D341Med (cell line): ENCODE measurements at regions not wholly inside any gene's neighbourhood (a gene's known extent, or its start where the extent isn't known, plus 50 kb on each side); places are given as distances from the start of the nearest gene placed in this dataset.
"Not testable (repeated sequence)": the region's sequence is repeated elsewhere in the genome, so short reads cannot be mapped to it uniquely, and the experiment has no call there.

Experiments
- DNase-seq: peaks from one replicate; pipeline ENCODE4 v3.0.0; 2012; ENCODE audit warnings: low spot score

GRCh38 chr3:27779176-27779575 lies 57.1 kb upstream of the EOMES start:
- no peak for DNase-seq

DNA sequence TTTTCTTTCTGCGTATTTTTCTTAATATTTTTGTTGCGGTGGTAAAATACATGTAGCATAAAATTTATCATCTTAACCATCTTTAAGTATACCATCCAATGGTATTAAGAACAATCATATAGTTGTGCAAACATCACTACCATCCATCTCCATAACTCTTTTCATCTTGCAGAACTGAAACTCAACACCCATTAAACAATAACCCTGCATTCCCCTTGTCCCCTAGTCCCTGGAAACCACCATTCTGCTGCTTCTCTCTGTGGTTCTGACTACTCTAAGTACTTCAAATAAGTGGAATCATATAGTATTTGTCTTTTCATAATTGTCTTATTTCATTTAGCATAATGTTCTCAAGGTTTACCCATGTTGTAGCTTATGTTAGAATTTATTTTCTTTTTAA lies 67.3 kb upstream of the EOMES start:
- no peak for DNase-seq

GRCh38 chr3:27791956-27792355 lies 69.8 kb upstream of the EOMES start:
- DNase-seq, result no peak

DNA sequence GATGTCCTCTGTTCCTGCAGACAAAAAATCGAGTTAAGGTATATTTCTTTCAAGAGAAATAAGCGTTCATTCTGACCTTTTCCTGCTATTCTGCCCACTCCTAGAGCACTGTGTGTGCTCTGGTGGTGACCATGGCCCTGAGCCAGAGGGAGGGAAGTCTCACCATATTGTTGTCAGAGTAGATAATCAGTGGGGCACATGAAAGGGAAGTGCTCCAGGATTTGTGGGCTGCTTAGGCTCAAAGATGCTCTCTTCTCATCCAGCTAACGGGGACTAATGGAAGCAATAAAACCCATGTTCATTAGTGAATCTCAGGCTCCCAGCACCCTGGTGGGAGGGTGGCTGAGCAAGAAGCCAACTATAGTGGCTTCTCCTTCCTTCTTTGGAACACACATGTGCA lies 70.7 kb upstream of the EOMES start:
- no peak for DNase-seq

- no peak for DNase-seq
Measured at GRCh38 chr3:27794211-27794610, 72.1 kb upstream of the EOMES start.

DNA sequence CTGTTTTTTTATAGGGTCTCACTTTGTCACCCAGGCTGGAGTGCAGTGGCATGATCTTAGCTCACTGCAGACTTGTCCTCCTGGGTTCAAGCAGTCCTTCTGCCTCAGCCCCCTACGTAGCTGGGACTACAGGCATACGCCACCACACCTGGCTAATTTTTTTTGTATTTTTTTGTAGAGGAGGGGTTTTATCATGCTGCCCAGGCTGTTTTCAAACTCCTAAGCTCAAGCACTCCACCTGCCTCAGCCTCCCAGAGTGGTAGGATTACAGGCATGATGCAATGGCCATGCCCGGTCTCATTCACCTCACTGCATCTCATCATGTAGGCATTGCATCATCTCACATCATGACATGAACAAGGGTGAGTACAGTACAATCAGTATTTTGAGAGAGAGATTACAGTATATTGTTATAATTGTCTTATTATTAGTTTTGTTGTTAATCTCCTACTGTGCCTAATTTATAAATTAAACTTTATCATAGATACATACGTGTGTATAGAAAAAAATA lies 74.3 kb upstream of the EOMES start:
- no peak for DNase-seq

DNA sequence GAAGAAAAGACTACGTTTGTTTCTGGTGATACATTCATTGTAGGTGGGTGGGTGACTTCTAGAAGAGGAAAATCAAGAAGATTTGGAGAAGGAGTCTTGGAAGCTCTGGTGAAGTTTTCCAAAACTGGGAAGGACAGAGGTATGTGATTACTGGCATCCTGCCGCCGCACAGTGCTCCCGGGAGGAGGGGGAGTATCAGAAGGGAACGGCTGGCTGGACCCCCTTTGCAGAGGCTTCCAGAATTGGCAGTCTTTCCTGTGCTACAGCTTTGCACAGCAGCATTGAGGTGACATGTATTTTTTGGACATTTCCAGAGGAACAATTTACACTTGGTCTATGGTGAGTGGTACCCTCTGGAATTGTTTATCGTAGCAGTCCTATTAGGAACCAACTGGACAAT lies 75.7 kb upstream of the EOMES start:
- DNase-seq, result no peak

DNA sequence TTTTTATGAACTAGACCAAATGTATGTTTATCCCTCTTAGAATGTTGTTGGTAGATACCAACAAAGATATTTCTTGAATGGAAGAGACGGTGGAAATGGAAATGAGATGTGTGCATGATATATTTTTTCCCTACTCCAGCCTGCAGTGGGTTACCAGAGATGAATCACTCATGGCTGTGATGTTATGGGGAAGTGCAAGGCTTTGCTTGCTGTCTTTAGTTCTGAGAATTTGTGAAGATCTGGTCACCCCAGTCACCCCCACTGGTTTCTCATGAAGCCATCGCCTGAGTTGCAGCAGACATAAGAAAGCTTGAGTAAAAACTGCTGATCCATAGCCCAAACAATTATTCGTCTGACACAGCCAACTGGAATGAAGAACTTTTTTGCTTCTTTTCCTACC lies 78.1 kb upstream of the EOMES start:
- no peak for DNase-seq

DNA sequence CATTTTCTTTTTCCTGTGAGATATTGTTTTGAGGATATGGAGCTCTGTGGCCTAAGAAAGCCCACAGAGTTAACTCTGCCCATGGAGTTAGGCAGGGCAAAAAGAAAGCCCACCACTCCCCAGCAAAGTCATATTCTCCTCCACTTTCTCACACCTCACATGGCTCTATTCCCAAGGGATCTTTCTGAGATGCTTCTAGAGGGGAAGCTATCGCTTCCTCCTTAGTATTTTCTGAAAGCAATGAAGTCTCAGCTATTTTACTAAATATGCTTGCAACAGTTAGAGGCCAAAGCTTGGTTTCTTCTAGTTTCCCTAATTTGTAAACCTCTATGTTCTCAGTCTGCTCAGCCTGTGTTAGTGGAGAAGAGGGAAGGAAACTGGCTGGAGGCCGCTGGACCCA lies 80.3 kb upstream of the EOMES start:
- no peak for DNase-seq

DNA sequence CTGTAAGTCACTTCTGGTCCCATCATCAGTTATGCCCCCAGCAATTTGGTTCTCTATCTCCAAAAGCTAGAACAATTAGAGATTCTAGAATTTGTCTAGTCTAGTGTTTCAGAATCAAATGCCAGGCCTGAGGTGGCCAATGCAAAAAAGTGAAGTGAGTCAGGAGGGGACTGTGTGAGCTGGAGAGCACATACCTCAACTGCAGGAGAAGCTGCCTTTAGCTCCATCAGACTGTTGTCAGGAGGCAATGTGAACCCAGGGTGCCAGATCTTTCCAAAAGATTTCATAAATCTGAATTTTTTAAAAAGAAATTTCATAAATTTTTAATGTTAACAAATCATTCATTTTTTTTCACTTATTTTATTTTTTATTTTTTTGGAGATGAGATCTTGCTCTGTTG lies 80.7 kb upstream of the EOMES start:
- no peak for DNase-seq

DNA sequence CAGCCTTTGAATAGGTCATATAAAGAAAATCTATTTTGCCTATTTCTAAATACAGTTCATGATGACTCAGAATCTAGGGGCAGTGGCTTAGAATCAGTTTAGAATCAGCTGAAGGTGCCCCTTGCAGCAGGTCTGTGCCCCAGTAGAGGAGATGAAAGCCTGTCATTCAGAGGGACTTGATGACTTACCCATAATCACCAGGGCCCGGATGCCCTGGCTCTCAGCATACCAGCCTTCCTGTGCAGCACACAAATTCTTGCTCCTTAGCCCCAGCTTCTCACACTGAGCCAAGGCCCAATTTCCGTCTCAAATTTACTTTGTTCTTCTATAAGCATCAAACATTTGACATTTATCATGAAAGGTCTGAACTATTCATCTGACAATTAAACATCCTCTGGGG lies 83.2 kb upstream of the EOMES start:
- DNase-seq, result no peak

DNA sequence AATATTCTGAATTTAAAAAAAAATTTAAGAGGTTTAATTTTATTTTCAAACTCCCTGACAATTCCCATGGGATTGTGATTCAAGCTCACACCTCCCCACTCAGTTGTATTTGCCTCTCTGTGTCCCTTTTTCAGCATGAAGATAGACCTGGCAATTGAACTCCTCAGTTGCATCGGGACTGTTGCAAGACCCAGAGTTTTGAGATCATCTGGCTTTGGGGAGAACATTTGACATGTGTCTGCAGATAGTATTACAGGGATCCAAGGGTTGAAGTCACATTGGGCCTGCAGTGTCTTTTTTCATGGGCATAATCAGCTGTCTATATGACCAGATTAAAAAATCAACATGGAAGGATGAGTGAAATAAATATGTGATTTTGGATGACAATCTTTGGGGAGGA lies 91.1 kb upstream of the EOMES start:
- DNase-seq, result no peak

DNA sequence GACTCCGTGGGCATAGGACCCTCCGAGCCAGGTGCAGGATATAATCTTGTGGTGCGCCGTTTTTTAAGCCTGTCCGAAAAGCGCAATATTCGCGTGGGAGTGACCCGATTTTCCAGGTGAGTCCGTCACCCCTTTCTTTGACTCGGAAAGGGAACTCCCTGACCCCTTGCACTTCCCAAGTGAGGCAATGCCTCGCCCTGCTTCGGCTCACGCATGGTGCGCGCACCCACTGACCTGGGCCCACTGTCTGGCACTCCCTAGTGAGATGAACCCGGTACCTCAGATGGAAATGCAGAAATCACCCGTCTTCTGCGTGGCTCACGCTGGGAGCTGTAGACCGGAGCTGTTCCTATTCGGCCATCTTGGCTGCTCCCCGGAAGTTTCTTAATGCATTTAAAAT lies 99.5 kb upstream of the EOMES start:
- not testable (repeated sequence) for DNase-seq

GRCh38 chr3:27824312-27825200 lies 102.4 kb upstream of the EOMES start:
- DNase-seq, result no peak

- DNase-seq, result no peak
Measured at GRCh38 chr3:27826448-27826847, 104.3 kb upstream of the EOMES start.

GRCh38 chr3:27827041-27827440 lies 104.9 kb upstream of the EOMES start:
- DNase-seq, result no peak

GRCh38 chr3:27840807-27841594 lies 118.9 kb upstream of the EOMES start:
- DNase-seq, result no peak

- no peak for DNase-seq
Measured at GRCh38 chr3:27844052-27844675, 122.0 kb upstream of the EOMES start.

- no peak for DNase-seq
Measured at GRCh38 chr3:27847697-27848096, 125.6 kb upstream of the EOMES start.

DNA sequence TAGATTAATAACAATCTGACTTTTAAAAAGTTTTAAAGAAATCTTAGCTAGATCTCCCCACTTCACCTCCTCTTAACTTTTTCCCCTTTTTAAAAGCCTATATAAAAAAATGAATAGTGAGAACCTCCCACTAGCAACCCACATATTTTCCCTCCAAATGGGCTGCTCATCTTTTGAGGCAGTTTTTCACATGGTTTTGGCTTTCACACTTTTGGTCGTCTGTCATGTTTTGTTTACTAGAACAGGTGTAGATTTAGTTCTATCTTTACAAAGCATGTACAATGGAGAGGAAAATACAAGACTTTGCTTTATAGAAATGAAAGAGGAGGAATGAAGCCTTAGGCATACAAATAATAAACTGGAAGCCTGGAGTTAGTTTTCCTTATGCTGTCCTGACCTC lies 126.7 kb upstream of the EOMES start:
- DNase-seq, result no peak

DNA sequence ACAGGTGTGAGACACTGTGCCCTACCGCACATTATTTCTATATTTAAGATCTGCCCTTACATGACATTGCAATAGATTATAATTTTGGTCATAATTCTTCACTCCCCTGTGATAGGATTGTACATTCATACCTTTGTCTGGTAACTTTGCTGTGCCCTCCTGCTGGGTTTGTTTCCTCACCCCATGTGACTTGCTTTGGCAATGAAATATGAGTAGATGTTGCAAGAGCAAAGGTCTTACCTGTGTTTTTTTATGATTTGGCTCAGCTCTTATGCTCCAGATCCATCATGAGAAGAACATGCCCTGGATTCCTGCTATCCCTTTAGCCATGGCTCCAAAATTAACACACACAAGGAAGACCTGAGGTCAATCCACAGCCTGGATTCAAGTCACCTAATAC lies 137.7 kb upstream of the EOMES start:
- no peak for DNase-seq
